MCF 10A (cell line): ENCODE measurements at regions not wholly inside any gene's neighbourhood (a gene's known extent, or its start where the extent isn't known, plus 50 kb on each side); places are given as distances from the start of the nearest gene placed in this dataset.
"Not testable (repeated sequence)": the region's sequence is repeated elsewhere in the genome, so short reads cannot be mapped to it uniquely, and the experiment has no call there.

Experiments used
- BruUV-seq: library from RNA; stranded (reverse); fragments of 400-500 nt; replicated peaks from 2 replicates; lab custom pipeline; 2021; lab: Mats Ljungman, UMichigan
- CTCF ChIA-PET: fragments of 300-600 bp; sonication (Branson Sonifier 250); formaldehyde crosslinking; extraction: SDS; loops from one replicate; lab custom pipeline; 2021; ENCODE audit warnings: antibody characterized with exemption, inconsistent platforms; lab: Yijun Ruan, JAX
- POLR2A ChIA-PET: fragments of 300-600, 350-650 bp; sonication (Branson Sonifier 250); formaldehyde crosslinking; extraction: SDS; loops from one replicate; lab custom pipeline; 2020; ENCODE audit warnings: antibody characterized with exemption, inconsistent platforms; lab: Yijun Ruan, JAX
- DNase-seq: peaks from one replicate; pipeline ENCODE4 v3.0.0-alpha.2; 2018; ENCODE audit not compliant: unreplicated experiment
- H3K27ac Mint-ChIP-seq: one replicate; pipeline ENCODE4 v1.8.0; 2022; ENCODE audit warnings: mild to moderate bottlenecking, low read depth, mixed read lengths; ENCODE audit not compliant: unreplicated experiment
- H3K27me3 Mint-ChIP-seq: one replicate; pipeline ENCODE4 v1.8.0; 2022; ENCODE audit warnings: mixed read lengths; ENCODE audit not compliant: insufficient read depth, unreplicated experiment
- H3K36me3 Mint-ChIP-seq: one replicate; pipeline ENCODE4 v1.8.0; 2022; ENCODE audit warnings: mild to moderate bottlenecking, moderate library complexity, mixed read lengths; ENCODE audit not compliant: insufficient read depth, unreplicated experiment
- H3K4me1 Mint-ChIP-seq: one replicate; pipeline ENCODE4 v1.8.0; 2022; ENCODE audit warnings: mixed read lengths; ENCODE audit not compliant: insufficient read depth, unreplicated experiment
- H3K4me3 Mint-ChIP-seq: one replicate; pipeline ENCODE4 v1.8.0; 2022; ENCODE audit warnings: mild to moderate bottlenecking, moderate library complexity, mixed read lengths; ENCODE audit not compliant: unreplicated experiment
- H3K9me3 Mint-ChIP-seq: one replicate; pipeline ENCODE4 v1.8.0; 2022; ENCODE audit warnings: mixed read lengths; ENCODE audit not compliant: unreplicated experiment
- CTCF ChIP-seq: fragments of 200-600 bp; IDR thresholded peaks from one replicate; pipeline ENCODE4 v1.8.0; 2022; ENCODE audit warnings: antibody characterized with exemption, mild to moderate bottlenecking; ENCODE audit not compliant: unreplicated experiment
- intact Hi-C: fragments of 100-400 bp; cut with micrococcal nuclease; formaldehyde crosslinking; loops from 2 replicates; pipeline ENCODE4 v1.14.1; 2022

- POLR2A ChIA-PET = interaction anchor here (0.6 to 3.6 kb wide), 8 partner anchors 9 to 331 kb away, joined by 3 to 22 read pairs (median 4); no protein-coding TSS in a partner anchor
- intact Hi-C loops = no loop called here
These were observed 75.7 kb upstream of the ZNF169 start for GRCh38 chr9:94183240-94183999.

GRCh38 chr9:94188246-94188645 lies 70.9 kb upstream of the ZNF169 start:
- POLR2A ChIA-PET = interaction anchor here (2.4 kb wide), 1 partner anchor 9 kb away, joined by 10 read pairs; no protein-coding TSS in a partner anchor
- TF ChIP-seq CTCF = no peak
- Mint-ChIP-seq H3K4me1 (peaks cover 4% of the 10 kb centered on the region), H3K36me3 (peaks cover 72% of the 10 kb centered on the region), H3K4me3 (no peak overlapping the region), H3K9me3 (peaks cover 12% of the 10 kb centered on the region), H3K27ac (peak overlapping the region; percentile 66), H3K27me3 (no peaks in the 10 kb centered on the region)
- DNase-seq = no peak
- intact Hi-C loops = no loop called here
- BruUV-seq = no TSS peak
- CTCF ChIA-PET = interaction anchor here (0.6 to 0.7 kb wide), 2 partner anchors 48 to 77 kb away, joined by 3 read pairs; no protein-coding TSS in a partner anchor

More at GRCh38 chr9:94183240-94183999, 75.7 kb upstream of the ZNF169 start:
- no peak for TF ChIP-seq CTCF
- CTCF ChIA-PET = interaction anchor here (1.0 to 1.1 kb wide), 2 partner anchors 117 to 119 kb away, joined by 3 to 4 read pairs; no protein-coding TSS in a partner anchor
- H3K27ac Mint-ChIP-seq = no peak overlapping the region
- no TSS peak for BruUV-seq
- peaks cover 97% of the 10 kb centered on the region for H3K36me3 Mint-ChIP-seq
- no peaks in the 10 kb centered on the region for H3K9me3 Mint-ChIP-seq
- no peak overlapping the region for H3K4me3 Mint-ChIP-seq
- no peaks in the 10 kb centered on the region for H3K27me3 Mint-ChIP-seq
- H3K4me1 Mint-ChIP-seq = peaks cover 15% of the 10 kb centered on the region
- no peak for DNase-seq

GRCh38 chr9:94191706-94192105 lies 67.4 kb upstream of the ZNF169 start:
- BruUV-seq, H3K27ac Mint-ChIP-seq, intact Hi-C loops, H3K27me3 Mint-ChIP-seq, DNase-seq, H3K4me3 Mint-ChIP-seq, H3K4me1 Mint-ChIP-seq: not testable (repeated sequence)
- Mint-ChIP-seq H3K36me3 (peaks cover 72% of the 10 kb centered on the region), H3K9me3 (peaks cover 19% of the 10 kb centered on the region)
- ChIA-PET POLR2A (interaction anchor here (1.1 kb wide), 1 partner anchor 57 kb away, joined by 3 read pairs; no protein-coding TSS in a partner anchor), CTCF (interaction anchor here (0.6 to 0.9 kb wide), 3 partner anchors 15 to 31 kb away, joined by 3 to 5 read pairs (median 3); no protein-coding TSS in a partner anchor)

GRCh38 chr9:94198414-94198813 lies 60.7 kb upstream of the ZNF169 start:
- H3K4me1 Mint-ChIP-seq = no peaks in the 10 kb centered on the region
- peaks cover 5% of the 10 kb centered on the region for H3K9me3 Mint-ChIP-seq
- intact Hi-C loops = no loop called here
- POLR2A ChIA-PET = interaction anchor here (1.4 kb wide), 1 partner anchor 141 kb away, joined by 4 read pairs; no protein-coding TSS in a partner anchor
- CTCF ChIA-PET = interaction anchor here (0.8 to 0.9 kb wide), 2 partner anchors 9 to 184 kb away, joined by 3 to 4 read pairs; no protein-coding TSS in a partner anchor
- peaks cover 88% of the 10 kb centered on the region for H3K36me3 Mint-ChIP-seq
- no peak overlapping the region for H3K4me3 Mint-ChIP-seq
- no peak for TF ChIP-seq CTCF
- no peak overlapping the region for H3K27ac Mint-ChIP-seq
- BruUV-seq = no TSS peak
- no peak for DNase-seq
- no peaks in the 10 kb centered on the region for H3K27me3 Mint-ChIP-seq
